NCI-H146 treated with DMSO at 0.1 percent for 48 hours (cell line): ENCODE measurements at regions not wholly inside any gene's neighbourhood (a gene's known extent, or its start where the extent isn't known, plus 50 kb on each side); places are given as distances from the start of the nearest gene placed in this dataset.
"Not testable (repeated sequence)": the region's sequence is repeated elsewhere in the genome, so short reads cannot be mapped to it uniquely, and the experiment has no call there.

Experiments
- DNase-seq: peaks from one replicate; lab custom pipeline; 2025; ENCODE audit not compliant: unreplicated experiment; lab: John Stamatoyannopoulos, UW

GRCh38 chr1:116292929-116293725 lies 79.9 kb upstream of the ATP1A1 start:
- no peak for DNase-seq

- no peak for DNase-seq
Measured at GRCh38 chr1:116297495-116298212, 75.4 kb upstream of the ATP1A1 start.

GRCh38 chr1:116298213-116298579 lies 74.8 kb upstream of the ATP1A1 start:
- not testable (repeated sequence) for DNase-seq

GRCh38 chr1:116298746-116299145 lies 74.3 kb upstream of the ATP1A1 start:
- DNase-seq = no peak

- DNase-seq = no peak
Measured at GRCh38 chr1:116299248-116299647, 73.8 kb upstream of the ATP1A1 start.

- no peak for DNase-seq
Measured at GRCh38 chr1:116302281-116302680, 70.8 kb upstream of the ATP1A1 start.

- DNase-seq = no peak
Measured at GRCh38 chr1:116306102-116306501, 66.9 kb upstream of the ATP1A1 start.

GRCh38 chr1:116306840-116307442 lies 66.1 kb upstream of the ATP1A1 start:
- no peak for DNase-seq

GRCh38 chr1:116308276-116308675 lies 64.8 kb upstream of the ATP1A1 start:
- DNase-seq = no peak

GRCh38 chr1:116309090-116309870 lies 63.8 kb upstream of the ATP1A1 start:
- DNase-seq = no peak

GRCh38 chr1:116310180-116310579 lies 62.9 kb upstream of the ATP1A1 start:
- no peak for DNase-seq

- no peak for DNase-seq
Measured at GRCh38 chr1:116311193-116311592, 61.9 kb upstream of the ATP1A1 start.

GRCh38 chr1:116311756-116312680 lies 61.0 kb upstream of the ATP1A1 start:
- peak; percentile 84 for DNase-seq

- DNase-seq = no peak
Measured at GRCh38 chr1:116312681-116313069, 60.4 kb upstream of the ATP1A1 start.

GRCh38 chr1:116313776-116314175 lies 59.3 kb upstream of the ATP1A1 start:
- no peak for DNase-seq

- no peak for DNase-seq
Measured at GRCh38 chr1:116314305-116314919, 58.6 kb upstream of the ATP1A1 start.

GRCh38 chr1:116316373-116316772 lies 56.7 kb upstream of the ATP1A1 start:
- DNase-seq = no peak

- DNase-seq = no peak
Measured at GRCh38 chr1:116318897-116319296, 54.1 kb upstream of the ATP1A1 start.

- no peak for DNase-seq
Measured at GRCh38 chr1:116320874-116321273, 52.2 kb upstream of the ATP1A1 start.

- peak; percentile 65 for DNase-seq
Measured at GRCh38 chr1:116321766-116322175, 51.3 kb upstream of the ATP1A1 start.
